H1 (cell line): ENCODE measurements at regions not wholly inside any gene's neighbourhood (a gene's known extent, or its start where the extent isn't known, plus 50 kb on each side); places are given as distances from the start of the nearest gene placed in this dataset.

Source experiments
- CTCF ChIA-PET: fragments of 300-600 bp; sonication (Branson Sonifier 250); formaldehyde crosslinking; loops from one replicate; lab custom pipeline; 2021; ENCODE audit not compliant: partially characterized antibody; lab: Charles Lee
- POLR2A ChIA-PET: fragments of 300-600 bp; sonication (Branson Sonifier 250); formaldehyde crosslinking; loops from one replicate; lab custom pipeline; 2021; ENCODE audit warnings: inconsistent platforms; ENCODE audit not compliant: partially characterized antibody; lab: Charles Lee
- DNase-seq, 2 experiments: peaks; one replicate each; pipeline versions ENCODE4 v3.0.0 to v3.0.0-alpha.2; 2010 to 2022; ENCODE audit warnings: low spot score in 2 of 2, low read depth in 1 of 2, mixed read lengths in 1 of 2
- FAIRE-seq: peaks from 2 replicates; lab custom pipeline; 2011; peaks lifted over from hg19 to GRCh38; lab: Jason Lieb, UNC
- H2AFZ ChIP-seq: 2 replicates; pipeline ENCODE4 v1.8.1; 2012; ENCODE audit warnings: low read length, inconsistent platforms
- H2AK5ac ChIP-seq: 2 replicates; pipeline ENCODE4 v1.6.1; 2013; ENCODE audit warnings: low read depth, low read length
- H2BK120ac ChIP-seq: replicated peaks from 2 replicates; pipeline ENCODE3; 2013; ENCODE audit warnings: low read depth, low read length, inconsistent platforms
- H2BK12ac ChIP-seq: 2 replicates; pipeline ENCODE4 v1.6.1; 2013; ENCODE audit warnings: low read depth, low read length
- H2BK15ac ChIP-seq: 2 replicates; pipeline ENCODE4 v1.6.1; 2013; ENCODE audit warnings: low read length
- H2BK20ac ChIP-seq: 2 replicates; pipeline ENCODE4 v1.6.1; 2013; ENCODE audit warnings: low read length
- H2BK5ac ChIP-seq: 2 replicates; pipeline ENCODE4 v1.6.1; 2013; ENCODE audit warnings: low read depth, low read length
- H3K14ac ChIP-seq: 2 replicates; pipeline ENCODE4 v1.6.1; 2013; ENCODE audit warnings: inconsistent platforms; ENCODE audit not compliant: insufficient read length
- H3K18ac ChIP-seq: 2 replicates; pipeline ENCODE4 v1.6.1; 2013; ENCODE audit warnings: low read length; ENCODE audit errors: extremely low read depth
- H3K23ac ChIP-seq: 2 replicates; pipeline ENCODE4 v1.6.1; 2013; ENCODE audit warnings: inconsistent platforms; ENCODE audit not compliant: insufficient read length
- H3K23me2 ChIP-seq: 2 replicates; pipeline ENCODE4 v1.6.1; 2013; ENCODE audit warnings: low read depth, low read length
- H3K27ac ChIP-seq: 2 replicates; pipeline ENCODE4 v1.6.1; 2011; ENCODE audit warnings: low read depth, low read length, inconsistent platforms
- H3K27me3 ChIP-seq, 4 experiments: replicated peaks in 1 of 4; 1 replicate in 1 of 4; 2 replicates in 3 of 4; pipeline versions ENCODE4 v1.6.1 to v1.8.1; 2011 to 2013; ENCODE audit warnings: low read length in 3 of 4, mild to moderate bottlenecking in 3 of 4, inconsistent platforms in 2 of 4, mixed read lengths in 2 of 4, moderate library complexity in 1 of 4; ENCODE audit not compliant: control insufficient read depth in 3 of 4, insufficient read depth in 3 of 4; ENCODE audit errors: extremely low read depth in 1 of 4
- H3K36me3 ChIP-seq, 4 experiments: 2 replicates each; pipeline versions ENCODE4 v1.6.1 to v1.8.1; 2011 to 2013; ENCODE audit warnings: mild to moderate bottlenecking in 4 of 4, low read length in 3 of 4, moderate library complexity in 2 of 4, control low read depth in 1 of 4, inconsistent platforms in 1 of 4; ENCODE audit not compliant: insufficient read depth in 4 of 4, control insufficient read depth in 2 of 4
- H3K4ac ChIP-seq: replicated peaks from 2 replicates; pipeline ENCODE3; 2013; ENCODE audit warnings: low read length, low read depth, mixed read lengths, inconsistent platforms; ENCODE audit not compliant: insufficient read length
- H3K4me1 ChIP-seq, 4 experiments: replicated peaks in 1 of 4; 1 replicate in 1 of 4; 2 replicates in 3 of 4; pipeline versions ENCODE4 v1.6.1 to v1.8.1; 2011 to 2013; ENCODE audit warnings: low read length in 3 of 4, inconsistent platforms in 2 of 4, mixed read lengths in 1 of 4; ENCODE audit not compliant: insufficient read depth in 4 of 4, control insufficient read depth in 3 of 4
- H3K4me2 ChIP-seq, 2 experiments: 2 replicates each; pipeline versions ENCODE4 v1.6.1 to v1.8.1; 2011 to 2013; ENCODE audit warnings: low read depth in 2 of 2, low read length in 2 of 2, control low read depth in 1 of 2, inconsistent platforms in 1 of 2, mild to moderate bottlenecking in 1 of 2; ENCODE audit not compliant: insufficient read depth in 1 of 2
- H3K4me3 ChIP-seq, 4 experiments: fragments of 200-600, 300-600 bp in 1 of 4; sonication (generic), shearing (Covaris generic), sonication (Bioruptor Twin) in 1 of 4; 2 replicates each; pipeline versions ENCODE4 v1.5.1 to v1.8.1; 2011 to 2016; ENCODE audit warnings: low read length in 4 of 4, low read depth in 3 of 4, control low read depth in 2 of 4, inconsistent platforms in 2 of 4, mild to moderate bottlenecking in 2 of 4, mixed read lengths in 1 of 4, moderate library complexity in 1 of 4; ENCODE audit not compliant: insufficient read depth in 2 of 4; ENCODE audit errors: extremely low read depth in 1 of 4
- H3K56ac ChIP-seq: replicated peaks from 2 replicates; pipeline ENCODE3; 2013; ENCODE audit warnings: low read depth, mild to moderate bottlenecking, mixed read lengths, low read length, inconsistent platforms; ENCODE audit not compliant: insufficient read length
- H3K79me1 ChIP-seq: 2 replicates; pipeline ENCODE4 v1.6.1; 2013; ENCODE audit warnings: low read depth, low read length, control low read depth
- H3K79me2 ChIP-seq, 2 experiments: 2 replicates each; pipeline versions ENCODE4 v1.6.1 to v1.8.1; 2012 to 2013; ENCODE audit warnings: low read length in 2 of 2, mild to moderate bottlenecking in 2 of 2, inconsistent platforms in 1 of 2; ENCODE audit not compliant: insufficient read depth in 2 of 2, control insufficient read depth in 1 of 2
- H3K9ac ChIP-seq, 4 experiments: replicated peaks in 1 of 4; 1 replicate in 1 of 4; 2 replicates in 3 of 4; pipeline versions ENCODE4 v1.6.1 to v1.8.1; 2011 to 2013; ENCODE audit warnings: low read depth in 3 of 4, low read length in 3 of 4, control low read depth in 2 of 4, mild to moderate bottlenecking in 2 of 4, moderate library complexity in 2 of 4, inconsistent platforms in 1 of 4; ENCODE audit errors: extremely low read depth in 1 of 4
- H3K9me3 ChIP-seq, 2 experiments: 2 replicates each; pipeline versions ENCODE4 v1.6.1 to v1.8.1; 2012 to 2013; ENCODE audit warnings: mild to moderate bottlenecking in 2 of 2, moderate library complexity in 2 of 2, control low read depth in 1 of 2, inconsistent platforms in 1 of 2, low read depth in 1 of 2, low read length in 1 of 2, mixed read lengths in 1 of 2; ENCODE audit not compliant: insufficient read depth in 2 of 2
- H4K20me1 ChIP-seq, 2 experiments: replicated peaks in 1 of 2; 2 replicates each; pipeline versions ENCODE3 to v1.8.1; 2011 to 2013; ENCODE audit warnings: inconsistent platforms in 2 of 2, low read length in 2 of 2, mild to moderate bottlenecking in 1 of 2; ENCODE audit not compliant: insufficient read depth in 2 of 2, control insufficient read depth in 1 of 2
- H4K5ac ChIP-seq: 2 replicates; pipeline ENCODE4 v1.6.1; 2013; ENCODE audit warnings: low read length, low read depth, mixed read lengths, inconsistent platforms; ENCODE audit not compliant: insufficient read length
- H4K8ac ChIP-seq: 2 replicates; pipeline ENCODE4 v1.8.0; 2013; ENCODE audit warnings: mild to moderate bottlenecking, moderate library complexity, low read length, inconsistent platforms; ENCODE audit not compliant: insufficient read depth; ENCODE audit errors: extremely low read depth
- H4K91ac ChIP-seq: replicated peaks from 2 replicates; pipeline ENCODE3; 2013; ENCODE audit warnings: low read length, mixed read lengths, inconsistent platforms; ENCODE audit not compliant: insufficient read length
- CBX5 ChIP-seq: fragments of 300-800, 300-1000 bp; sonication (generic); IDR thresholded peaks from 2 replicates; pipeline ENCODE4 v1.7.1; 2016; ENCODE audit warnings: antibody characterized with exemption, low read length, low read depth
- CHD1 ChIP-seq: IDR thresholded peaks from 2 replicates; pipeline ENCODE4 v1.6.1; 2012; ENCODE audit warnings: low read depth, low read length, improper control_type of control experiment
- JUN ChIP-seq: IDR thresholded peaks from 2 replicates; pipeline ENCODE4 v1.6.1; 2011; ENCODE audit warnings: low read depth, mild to moderate bottlenecking, improper control_type of control experiment, low read length
- RBBP5 ChIP-seq: IDR thresholded peaks from 2 replicates; pipeline ENCODE4 v1.7.1; 2012; ENCODE audit warnings: low read depth, mild to moderate bottlenecking, inconsistent platforms, low read length, moderate library complexity, borderline replicate concordance
- SIN3A ChIP-seq, 2 experiments: IDR thresholded peaks in 1 of 2; conservative IDR thresholded peaks in 1 of 2; 2 replicates each; pipeline ENCODE4 v1.6.1; 2011 to 2012; ENCODE audit warnings: low read length in 2 of 2, improper control_type of control experiment in 1 of 2, low read depth in 1 of 2, mild to moderate bottlenecking in 1 of 2
- SRF ChIP-seq: IDR thresholded peaks from 2 replicates; pipeline ENCODE4 v1.6.1; 2011; ENCODE audit warnings: mild to moderate bottlenecking, low read depth, low read length, moderate library complexity
- TAF1 ChIP-seq: IDR thresholded peaks from 2 replicates; pipeline ENCODE4 v1.6.1; 2011; ENCODE audit warnings: mild to moderate bottlenecking, low read depth, low read length
- WGBS, 2 experiments: shearing (Covaris generic) in 1 of 2; methylation state at CpG; one replicate each; pipeline versions ENCODE4 v1.1.6 to v1.1.7; 2013 to 2015; ENCODE audit warnings: low lambda C conversion rate in 2 of 2, mixed read lengths in 2 of 2, inconsistent platforms in 1 of 2, low coverage in 1 of 2, missing lambda C conversion rate in 1 of 2; ENCODE audit not compliant: insufficient replicate concordance in 2 of 2, insufficient coverage in 1 of 2, insufficient read length in 1 of 2; ENCODE audit errors: extremely low coverage in 1 of 2, missing lambda C conversion rate in 1 of 2; 5-methylcytosine and 5-hydroxymethylcytosine counted together

DNA sequence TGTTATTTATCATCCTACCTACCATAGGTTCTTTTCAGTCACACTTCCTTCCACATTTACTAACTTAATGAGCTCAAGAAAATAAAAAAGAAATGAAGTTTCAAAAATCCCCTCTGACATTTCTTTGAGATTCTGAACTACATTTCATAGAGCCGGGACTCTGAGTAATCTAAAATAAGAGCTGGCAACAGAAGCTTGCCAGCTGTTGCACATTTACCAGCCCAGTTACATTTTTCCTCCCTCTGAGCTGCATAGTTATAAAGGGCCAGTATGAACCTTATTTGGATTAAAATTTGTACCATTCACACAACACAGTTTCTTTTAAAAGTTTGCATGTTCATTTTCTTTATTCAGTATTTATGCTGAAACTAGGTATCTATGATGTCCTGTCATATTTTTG is 119.5 kb upstream of the CAV2 start:
- ChIA-PET CTCF (interaction anchor here (1.2 kb wide), 1 partner anchor 121 kb away, joined by 4 read pairs; no protein-coding TSS in a partner anchor), POLR2A (no interaction called here)
- DNase-seq (no peak), FAIRE-seq (no peak)
- H3K18ac ChIP-seq = no peak overlapping the region
- H3K23ac ChIP-seq = no peak overlapping the region
- H3K4me1 ChIP-seq = 0 out of 7 replicates have a peak, but pooled peaks cover 0 to 3% (median 0%) of the 10 kb centered on the region in 4 experiments
- no peaks in the 10 kb centered on the region for H4K20me1 ChIP-seq
- no peak overlapping the region for H3K4ac ChIP-seq
- H4K91ac ChIP-seq = no peak overlapping the region
- WGBS, 2 experiments = 95% methylated on average over 1 of the region's 1 CpG; no CpG with 5 or more reads in 1 of the 2 experiments
- H3K23me2 ChIP-seq = no peaks in the 10 kb centered on the region; the same call in 1 of the 2 replicates
- no peaks in the 10 kb centered on the region for H3K36me3 ChIP-seq
- no peak overlapping the region for H2AFZ ChIP-seq
- no peak overlapping the region for H4K8ac ChIP-seq
- H2BK15ac ChIP-seq = no peak overlapping the region
- peaks cover 0 to 1% (median 0%) of the 10 kb centered on the region in 4 experiments; a peak in 1 of 7 replicates for H3K27me3 ChIP-seq
- H2BK20ac ChIP-seq = no peak overlapping the region
- H3K79me1 ChIP-seq = no peaks in the 10 kb centered on the region
- no peak overlapping the region for H3K14ac ChIP-seq
- no peak overlapping the region for H3K56ac ChIP-seq
- no peak overlapping the region for H2AK5ac ChIP-seq
- no peak overlapping the region for H2BK120ac ChIP-seq
- H3K4me2 ChIP-seq = no peak overlapping the region
- no peak overlapping the region for H2BK12ac ChIP-seq
- no peak overlapping the region for H2BK5ac ChIP-seq
- H3K9me3 ChIP-seq = no peaks in the 10 kb centered on the region
- no peak for TF ChIP-seq JUN
- TF ChIP-seq RBBP5 = no peak
- no peak for TF ChIP-seq CBX5
- no peak for TF ChIP-seq CHD1
- TF ChIP-seq SRF = no peak
- no peak for TF ChIP-seq TAF1
- no peak for TF ChIP-seq SIN3A (conservative IDR thresholded peaks at IDR 0.05 in 1 of 2, IDR thresholded peaks at IDR 0.05 in 1 of 2; ENCODE audit: low read depth in 1 of 2, low read length in 2 of 2)
- H4K5ac ChIP-seq = no peak overlapping the region
- no peaks in the 10 kb centered on the region for H3K79me2 ChIP-seq
- no peak overlapping the region for H3K9ac ChIP-seq
- H3K4me3 ChIP-seq = no peak overlapping the region
- no peak overlapping the region for H3K27ac ChIP-seq
